GM19372 (cell line): ENCODE measurements at regions not wholly inside any gene's neighbourhood (a gene's known extent, or its start where the extent isn't known, plus 50 kb on each side); places are given as distances from the start of the nearest gene placed in this dataset.

Source experiments
- ATAC-seq: cut with Tn5 transposase; IDR thresholded peaks from one replicate; pipeline ENCODE4 v1.9.1; 2021; ENCODE audit warnings: mild to moderate bottlenecking, low read depth, moderate library complexity; ENCODE audit not compliant: unreplicated experiment

DNA sequence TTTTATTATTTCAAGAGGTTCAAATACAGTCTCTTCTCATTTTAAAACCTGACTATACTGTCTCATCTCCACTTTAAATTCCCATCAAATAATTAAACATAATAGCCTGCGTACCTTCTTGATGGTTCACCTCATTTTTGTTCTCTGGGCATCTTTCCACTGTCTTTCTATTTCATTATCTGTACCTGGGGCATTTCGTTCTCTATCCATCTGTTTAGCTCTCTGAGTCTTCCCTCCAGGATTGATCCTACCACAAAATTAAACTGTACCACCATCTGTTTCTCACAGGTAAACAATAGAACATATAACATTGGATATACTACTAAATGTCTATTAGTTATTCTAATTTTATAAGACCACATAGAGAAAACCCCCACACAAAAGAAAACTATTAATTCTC, 1331.4 kb downstream of the NSUN3 start:
- ATAC-seq, result no peak

DNA sequence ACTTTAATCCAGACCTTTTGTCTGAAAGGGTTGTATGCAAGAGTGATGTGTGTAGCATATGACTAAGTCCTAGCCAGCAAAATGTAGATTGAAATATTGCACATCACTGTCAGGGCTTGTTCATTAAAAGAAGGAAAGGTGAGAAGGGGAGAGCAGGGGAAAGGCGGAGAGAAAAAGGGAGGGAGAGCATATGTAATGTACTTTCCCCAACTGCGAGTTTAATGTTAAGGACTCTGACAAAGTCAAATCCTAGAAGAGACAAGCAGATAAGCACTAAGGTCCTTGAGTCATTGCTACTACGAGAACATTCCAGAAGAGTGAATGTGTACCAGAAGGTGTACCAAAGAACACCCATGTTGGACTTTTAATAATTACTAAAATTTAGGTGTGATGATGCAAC, 1336.7 kb downstream of the NSUN3 start:
- no peak for ATAC-seq

DNA sequence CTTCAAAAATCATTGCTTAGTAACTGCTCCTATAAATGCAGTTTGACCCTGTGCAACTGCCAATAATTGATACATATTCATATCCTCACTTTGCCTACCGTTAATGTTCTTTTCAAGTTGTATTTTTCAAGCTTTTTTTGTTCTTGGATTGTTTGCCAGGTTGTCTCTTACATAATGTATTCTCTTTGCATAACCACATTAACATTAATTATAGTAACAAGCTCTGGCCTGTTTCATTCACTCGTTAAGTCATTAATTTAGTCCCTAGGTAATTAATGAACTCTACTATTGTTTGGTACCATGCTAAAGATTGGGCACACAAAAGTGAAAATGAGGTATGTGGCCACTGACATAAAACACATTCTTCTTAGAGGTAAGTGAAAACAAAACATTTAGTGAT, 1338.8 kb downstream of the NSUN3 start:
- no peak for ATAC-seq

DNA sequence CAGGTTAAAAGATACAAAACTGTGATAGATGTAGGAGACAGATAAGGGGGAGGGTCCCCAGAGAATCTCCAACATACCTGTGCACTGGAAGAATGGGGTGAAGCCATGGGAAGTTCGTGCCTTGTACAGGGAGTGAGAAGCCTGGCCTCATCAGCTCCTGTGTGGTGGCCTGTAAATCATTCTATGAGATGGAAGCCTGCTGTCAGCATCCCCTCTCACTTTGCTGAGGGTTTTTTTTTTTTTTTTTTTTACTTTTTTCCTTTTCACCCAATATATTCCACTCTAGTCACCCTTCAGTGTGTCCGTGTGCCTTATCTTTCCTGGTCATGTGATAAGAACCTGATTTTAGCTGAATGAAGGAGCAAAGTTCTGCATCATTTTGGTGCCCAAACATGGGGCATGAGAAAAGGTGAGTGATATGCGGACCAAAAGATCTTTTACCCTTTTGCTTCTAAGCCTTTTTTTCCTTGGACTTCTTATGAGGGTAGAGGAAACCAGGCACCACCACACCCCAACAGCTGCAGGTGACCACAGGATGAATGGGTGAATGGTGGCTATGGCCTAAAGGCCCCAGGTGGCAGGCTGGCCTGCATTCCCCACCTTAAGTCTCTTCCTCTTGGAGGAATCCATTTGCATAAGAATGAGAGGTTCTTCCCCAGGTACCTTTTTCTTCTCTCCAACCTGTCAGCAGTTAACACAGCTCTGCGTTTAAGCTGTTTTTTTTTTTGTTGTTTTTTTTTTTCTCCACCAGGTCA, 1345.0 kb downstream of the NSUN3 start:
- no peak for ATAC-seq

DNA sequence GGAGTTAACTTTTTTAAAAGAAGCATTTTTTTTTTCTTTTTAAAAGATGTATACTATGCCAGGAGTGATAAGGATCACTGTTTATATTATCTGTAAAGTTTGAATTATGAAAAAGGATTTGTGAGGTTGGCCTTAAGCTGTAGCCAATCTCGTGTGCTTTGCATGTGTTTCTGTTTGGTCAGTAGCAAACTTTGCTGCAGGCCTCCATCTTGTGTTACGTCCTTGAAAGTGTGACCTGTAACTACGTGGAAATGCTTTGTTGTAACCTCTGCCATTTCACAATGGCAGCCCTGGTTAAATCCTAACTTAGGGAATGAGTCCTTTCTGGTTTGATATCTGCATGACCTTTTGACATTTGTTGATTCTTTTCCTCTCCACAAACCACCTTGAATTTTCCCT, 1345.6 kb downstream of the NSUN3 start:
- no peak for ATAC-seq

DNA sequence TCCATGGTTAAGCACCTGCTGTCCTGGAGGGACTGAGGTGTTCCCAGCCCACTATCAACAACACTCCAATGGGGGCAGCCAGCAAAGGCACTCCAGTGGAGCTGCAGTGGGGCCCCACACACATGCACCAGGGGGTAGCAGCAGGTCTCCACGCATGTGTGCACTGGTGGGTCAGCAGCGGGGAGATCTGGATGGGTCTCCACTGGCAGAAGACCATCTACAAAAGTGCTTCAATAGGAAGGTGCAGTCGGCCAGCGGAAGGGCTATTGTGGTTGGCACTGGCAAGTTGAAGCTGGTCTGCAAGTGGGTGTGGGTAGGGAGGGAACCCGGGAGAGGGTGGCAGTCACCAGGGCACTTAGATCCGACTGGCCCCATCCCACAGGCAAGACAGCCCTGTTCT, 1355.4 kb downstream of the NSUN3 start:
- no peak for ATAC-seq

DNA sequence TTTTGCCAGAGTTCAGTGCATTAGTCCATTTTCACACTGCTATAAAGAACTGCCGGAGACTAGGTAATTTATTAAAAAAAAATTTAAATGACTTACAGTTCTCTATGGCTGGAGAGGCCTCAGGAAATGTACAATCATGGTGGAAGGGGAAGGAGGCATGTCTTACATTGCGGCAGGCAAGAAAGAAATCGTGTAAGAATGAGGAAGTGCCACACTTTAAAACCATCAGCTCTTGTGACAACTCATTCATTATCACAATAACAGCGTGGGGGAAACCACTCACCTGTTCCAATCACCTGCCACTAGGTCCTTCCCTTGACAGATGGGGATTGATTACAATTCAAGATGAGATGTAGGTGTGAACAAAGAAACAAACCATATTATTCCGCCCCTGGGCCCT, 1361.4 kb downstream of the NSUN3 start:
- ATAC-seq, result no peak

DNA sequence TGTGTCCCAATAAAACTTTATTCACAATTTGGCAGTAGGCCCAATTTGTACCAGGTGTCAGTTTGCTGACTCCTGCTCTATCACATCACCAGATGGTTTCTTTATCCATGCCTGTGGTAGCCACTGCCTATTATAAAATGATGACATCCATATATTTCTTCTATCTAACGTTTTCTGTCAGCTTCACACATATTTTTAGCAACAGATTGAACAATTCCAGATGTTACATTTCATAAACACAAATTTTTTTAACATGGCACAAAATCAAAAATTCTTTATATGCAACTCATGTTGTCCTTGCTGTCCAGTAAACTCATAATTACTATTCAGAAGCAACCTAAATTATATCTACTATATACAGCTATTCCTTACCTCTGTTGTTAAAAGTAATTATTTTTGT, 1371.6 kb downstream of the NSUN3 start:
- ATAC-seq, result no peak

DNA sequence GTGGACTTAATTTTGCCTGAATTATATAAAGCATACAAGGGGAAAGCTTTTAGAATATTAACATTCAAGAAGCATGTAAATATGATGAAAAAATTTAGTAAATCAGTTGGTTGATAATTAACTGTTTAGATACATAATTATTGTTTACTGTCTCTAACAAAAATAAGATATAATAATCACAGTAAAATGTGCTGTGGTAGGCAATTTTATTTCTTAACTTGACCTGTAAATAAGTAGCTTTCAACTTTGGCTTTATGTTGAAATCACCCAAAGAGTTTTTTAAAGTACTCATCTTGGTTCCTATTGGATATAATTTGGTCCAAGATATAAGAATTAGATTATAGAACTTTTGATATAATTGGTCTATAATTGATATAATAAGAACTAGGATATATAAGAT, 1374.5 kb downstream of the NSUN3 start:
- ATAC-seq, result no peak

DNA sequence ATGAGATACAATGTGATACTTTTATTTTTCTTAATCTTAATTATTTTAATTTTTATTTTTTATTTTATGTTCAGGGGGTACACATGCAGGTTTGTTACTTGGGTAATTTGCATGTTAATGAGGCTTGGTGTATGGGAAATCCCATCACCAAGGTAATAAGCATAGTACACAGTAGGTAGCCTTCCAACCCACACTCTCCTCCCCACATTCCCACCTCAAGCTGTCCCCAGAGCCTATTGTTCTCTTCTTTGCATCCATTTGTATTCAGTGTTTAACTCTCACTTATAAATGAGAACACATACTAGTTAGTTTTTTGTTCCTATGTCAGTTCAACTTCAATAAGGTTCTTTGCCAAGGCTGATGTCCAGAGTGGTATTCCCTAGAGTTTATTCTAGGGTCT, 1375.4 kb downstream of the NSUN3 start:
- ATAC-seq, result no peak

DNA sequence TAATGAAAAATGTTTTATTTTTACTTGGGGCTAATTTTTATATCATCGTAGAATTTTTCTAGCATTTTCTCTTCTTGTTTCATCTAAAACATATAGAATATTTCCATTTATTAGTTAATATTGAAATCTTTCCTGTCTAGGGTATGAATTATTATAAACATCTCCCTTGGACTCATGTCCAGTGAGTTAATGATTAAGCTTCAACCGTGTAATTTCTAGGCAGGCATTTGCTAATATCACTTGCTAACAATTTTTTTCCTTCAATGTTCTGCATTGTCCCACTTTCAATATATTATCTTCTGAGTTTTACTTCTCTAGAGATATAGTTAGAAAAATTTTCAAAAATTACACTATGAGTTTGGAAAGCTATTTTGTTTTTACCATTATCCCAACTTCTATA, 1371.6 kb upstream of the EPHA6 start:
- no peak for ATAC-seq

DNA sequence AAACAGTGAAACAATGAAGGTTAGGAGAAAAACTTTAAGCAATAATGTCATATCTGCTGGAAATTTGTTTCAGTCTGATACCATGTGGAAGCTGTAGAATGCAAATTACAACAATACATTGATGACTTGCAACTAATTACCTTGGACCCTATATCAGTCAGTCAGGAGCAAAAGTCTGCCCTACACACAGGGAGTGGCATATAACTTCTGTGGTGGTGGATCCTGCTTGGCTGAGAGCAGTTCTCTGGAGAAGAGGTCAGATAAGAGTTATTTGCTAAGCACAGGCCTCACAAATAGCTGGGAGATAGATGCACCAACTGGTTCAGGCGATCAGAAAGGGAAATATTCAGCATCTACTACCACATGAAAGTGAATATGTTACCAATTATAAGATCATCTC, 1364.6 kb upstream of the EPHA6 start:
- no peak for ATAC-seq

DNA sequence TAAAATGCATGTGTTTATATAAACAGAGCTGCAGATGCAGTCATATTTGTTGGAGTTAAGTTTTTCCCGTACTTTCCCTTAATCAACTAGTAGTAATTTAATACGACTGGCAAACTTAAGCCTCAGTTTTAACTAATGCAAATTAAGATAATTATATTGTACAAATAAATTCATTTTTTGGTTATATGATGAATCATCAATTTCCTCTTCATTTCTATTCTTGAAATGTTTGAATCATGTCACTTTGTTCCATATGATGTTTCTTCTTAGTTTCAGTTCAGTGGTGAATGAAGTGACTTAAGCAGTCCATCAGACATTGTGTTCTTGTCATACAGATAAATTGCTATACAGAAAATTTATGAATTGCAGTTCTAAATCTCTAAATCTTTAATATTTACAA, 1361.2 kb upstream of the EPHA6 start:
- no peak for ATAC-seq

DNA sequence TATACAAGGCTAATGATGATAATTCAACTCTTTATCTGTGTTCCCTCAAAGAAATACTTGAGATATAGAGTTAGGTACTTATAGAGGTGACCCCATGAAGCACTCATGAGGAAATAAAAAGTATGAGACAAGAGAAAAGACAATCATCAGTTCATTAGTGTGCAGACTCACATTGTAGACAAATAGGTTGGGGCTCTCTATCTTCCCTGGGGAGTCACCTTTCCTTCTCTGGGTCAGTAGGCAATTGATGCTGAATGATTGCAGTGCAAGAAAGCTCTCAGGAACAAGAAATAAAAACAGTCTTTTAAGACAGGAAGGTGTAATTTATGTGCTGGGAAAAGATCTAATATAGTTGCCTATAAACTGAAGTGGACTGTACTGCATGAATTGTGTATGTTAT, 1357.6 kb upstream of the EPHA6 start:
- ATAC-seq, result no peak

DNA sequence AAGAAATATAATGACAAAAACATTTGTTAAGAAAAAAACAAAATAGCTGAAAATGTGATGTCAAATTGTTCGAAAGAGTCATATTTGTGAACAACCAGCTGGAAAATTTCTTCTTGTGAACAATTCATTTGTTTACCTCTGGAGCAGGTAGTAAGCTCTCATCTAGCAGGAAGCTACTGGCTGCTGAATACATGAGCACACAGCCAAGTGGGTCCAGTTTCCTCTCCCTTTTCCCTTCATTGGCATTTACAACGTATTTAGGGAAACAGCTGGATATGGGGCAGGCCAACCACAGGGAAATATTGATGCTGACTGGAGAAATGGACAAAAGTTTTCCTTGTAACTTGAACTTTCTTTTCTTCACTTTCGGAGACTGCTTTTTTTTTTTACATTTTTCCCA, 1354.7 kb upstream of the EPHA6 start:
- ATAC-seq, result no peak

DNA sequence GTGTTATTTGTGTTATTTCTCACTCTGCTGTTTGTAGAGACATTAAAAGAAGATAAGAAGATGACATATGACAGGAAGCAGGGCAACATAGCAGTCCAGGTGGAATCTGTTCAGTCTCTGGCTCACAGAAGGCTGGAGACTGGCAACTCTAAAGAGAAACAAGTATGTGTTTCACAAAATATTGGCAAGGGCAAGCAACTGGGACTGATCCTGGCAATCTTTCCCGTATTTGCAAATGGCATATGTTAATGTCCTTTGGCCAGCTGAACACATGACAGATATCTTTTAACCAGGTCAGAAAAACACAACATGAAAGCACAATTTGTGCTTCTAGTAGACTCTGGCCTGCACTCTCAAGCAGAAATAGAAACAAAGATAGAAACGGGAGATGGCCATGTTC, 1354.1 kb upstream of the EPHA6 start:
- no peak for ATAC-seq

DNA sequence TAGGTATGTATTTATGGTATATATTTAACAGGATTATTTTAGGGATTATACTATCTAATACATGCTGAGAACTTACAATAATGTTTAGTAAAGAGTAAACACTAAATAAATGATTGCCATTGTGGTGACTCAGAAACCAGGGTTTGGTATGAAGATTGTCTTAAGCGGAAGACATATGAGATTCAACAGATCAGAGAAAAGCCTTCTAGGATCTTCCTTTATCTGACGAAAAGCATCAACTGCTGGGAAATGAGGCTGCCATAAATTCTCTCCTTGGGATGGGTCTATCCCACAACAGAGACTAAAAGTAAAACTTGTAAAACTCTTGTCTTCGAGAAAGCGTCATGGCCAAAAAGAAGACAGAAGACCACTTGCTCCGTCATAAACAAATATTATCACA, 1352.2 kb upstream of the EPHA6 start:
- ATAC-seq, result no peak

DNA sequence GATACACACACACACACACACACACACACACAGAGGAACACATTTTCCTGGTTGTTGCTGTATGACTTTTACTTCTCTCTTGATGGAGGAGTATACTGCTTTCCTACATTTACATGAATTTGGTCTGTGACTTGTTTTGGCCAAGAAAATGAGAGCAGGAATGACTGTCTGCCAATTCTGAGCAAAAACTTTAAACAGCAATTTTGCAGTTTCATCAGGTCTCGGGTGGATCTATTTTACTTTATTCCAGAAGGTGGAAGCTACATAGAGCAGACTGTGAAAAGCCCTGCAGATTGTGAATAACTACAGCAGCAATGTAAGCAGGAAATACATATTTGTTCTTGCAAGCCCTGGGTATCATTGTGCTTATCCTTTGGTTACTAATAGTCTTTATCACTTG, 1350.0 kb upstream of the EPHA6 start:
- ATAC-seq, result no peak

DNA sequence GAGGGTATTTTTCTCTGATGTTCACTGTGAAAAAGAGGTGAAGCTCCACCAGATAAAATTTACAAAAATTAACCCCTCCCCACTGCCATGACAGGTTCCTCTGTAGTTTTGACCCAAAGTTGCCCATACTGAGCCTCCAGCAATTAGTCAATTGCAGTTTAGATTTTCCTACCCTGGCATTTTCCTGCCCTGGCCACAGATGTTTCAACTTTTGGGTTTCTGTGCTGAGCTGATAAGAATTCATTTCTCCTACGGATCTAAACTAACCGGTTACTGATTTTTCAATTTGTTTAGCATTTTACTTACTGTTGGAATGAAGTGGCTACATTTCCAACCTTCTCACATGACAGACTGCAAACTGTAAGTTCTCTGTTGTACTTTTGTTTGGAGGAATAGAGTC, 1346.1 kb upstream of the EPHA6 start:
- ATAC-seq, result no peak

DNA sequence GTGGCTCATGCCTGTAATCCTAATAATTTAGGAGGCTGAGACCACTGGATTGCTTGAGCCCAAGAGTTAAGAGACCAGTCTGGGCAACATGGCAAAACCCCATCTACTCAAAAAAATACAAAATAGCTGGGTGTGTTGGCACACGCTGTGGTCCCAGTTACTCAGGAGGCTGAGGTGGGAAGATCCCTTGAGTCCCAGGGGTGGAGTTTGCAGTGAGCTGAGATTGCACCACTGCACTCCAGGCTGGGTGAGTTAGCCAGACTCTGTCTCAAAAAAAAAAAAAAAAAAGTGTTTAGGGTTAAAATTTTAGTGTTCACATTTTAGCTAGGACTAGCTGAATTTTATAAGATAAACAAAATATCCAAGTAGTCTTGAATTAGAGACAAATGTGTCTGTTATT, 1340.1 kb upstream of the EPHA6 start:
- no peak for ATAC-seq

DNA sequence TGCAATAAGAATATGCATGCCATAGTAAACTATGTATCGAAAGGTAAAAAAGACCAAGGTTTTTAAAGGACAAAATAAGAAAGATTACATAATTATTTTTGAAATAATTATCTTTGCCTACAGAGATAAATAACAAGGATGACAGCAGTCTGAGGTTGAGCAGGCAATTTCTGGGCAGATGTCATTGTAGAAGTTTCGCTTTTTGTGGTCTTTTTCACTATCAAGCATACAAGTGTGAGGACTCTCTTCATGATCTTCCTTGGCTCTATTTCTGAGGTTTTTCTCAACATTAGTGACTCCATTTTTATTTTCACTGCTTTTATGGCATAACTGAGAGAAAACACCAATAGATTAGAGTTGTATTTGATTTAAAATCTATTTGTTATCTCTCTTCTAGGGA, 1337.9 kb upstream of the EPHA6 start:
- no peak for ATAC-seq

DNA sequence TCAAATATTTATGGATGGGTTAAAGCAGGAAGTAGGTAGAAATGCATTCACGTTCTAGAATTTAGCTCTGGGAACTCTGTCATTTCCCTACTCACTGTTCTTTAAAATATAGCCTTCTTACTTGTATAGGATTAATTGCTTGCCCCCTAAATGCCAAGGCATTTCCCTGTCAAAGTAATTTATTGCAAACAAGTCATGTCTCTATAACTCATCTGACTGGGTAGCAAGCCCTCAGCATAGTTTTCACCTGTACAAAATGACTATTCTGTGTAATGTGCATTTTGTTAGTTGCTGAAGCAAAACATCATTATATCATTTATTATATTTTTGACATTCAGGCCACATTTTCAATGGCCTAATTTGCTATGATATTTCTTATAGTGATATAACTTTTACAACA, 1308.2 kb upstream of the EPHA6 start:
- no peak for ATAC-seq

DNA sequence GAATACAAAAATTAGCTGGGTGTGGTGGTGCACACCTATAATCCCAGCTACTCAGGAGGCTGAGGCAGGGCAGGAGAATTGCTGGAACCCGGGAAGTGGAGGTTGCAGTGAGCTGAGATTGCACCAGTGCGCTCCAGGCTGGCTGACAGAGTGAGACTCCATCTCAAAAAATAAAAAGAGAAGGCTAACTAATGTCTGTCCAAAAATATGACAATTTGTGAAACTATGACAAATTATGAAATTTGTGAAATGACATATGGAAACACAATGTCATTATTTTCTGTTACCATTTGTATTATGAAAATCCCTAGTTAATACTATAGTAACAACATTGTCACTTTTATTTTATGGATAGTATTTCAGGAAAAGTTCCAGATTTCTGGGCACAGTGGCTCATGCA, 1306.3 kb upstream of the EPHA6 start:
- no peak for ATAC-seq
